Central memory CD8-positive, alpha-beta T cell (primary cell): ENCODE measurements at regions not wholly inside any gene's neighbourhood (a gene's known extent, or its start where the extent isn't known, plus 50 kb on each side); places are given as distances from the start of the nearest gene placed in this dataset.

ENCODE experiments used
- ATAC-seq: fragments of 150-1000 bp; cut with Tn5 transposase; replicated peaks from 2 replicates; pipeline ENCODE4 v1.10.0; 2022; ENCODE audit warnings: mild to moderate bottlenecking, moderate FRiP score, moderate number of reproducible peaks; ENCODE audit not compliant: poor library complexity, severe bottlenecking; ENCODE audit errors: extremely low read depth
- DNase-seq, 2 donors: peaks; one replicate each; pipeline ENCODE4 v3.0.0; 2021; ENCODE audit warnings: low spot score in 2 of 2
- H3K27ac Mint-ChIP-seq: one replicate; pipeline ENCODE4 v1.8.0; 2022; ENCODE audit warnings: low read depth, mild to moderate bottlenecking, moderate library complexity, mixed read lengths
- H3K27me3 Mint-ChIP-seq: one replicate; pipeline ENCODE4 v1.8.0; 2022; ENCODE audit warnings: mixed read lengths
- H3K36me3 Mint-ChIP-seq: one replicate; pipeline ENCODE4 v1.8.0; 2022; ENCODE audit warnings: mild to moderate bottlenecking, moderate library complexity, mixed read lengths; ENCODE audit not compliant: insufficient read depth
- H3K4me1 Mint-ChIP-seq: one replicate; pipeline ENCODE4 v1.8.0; 2022; ENCODE audit warnings: mixed read lengths
- H3K4me3 Mint-ChIP-seq: one replicate; pipeline ENCODE4 v1.8.0; 2022; ENCODE audit warnings: mild to moderate bottlenecking, moderate library complexity, mixed read lengths
- H3K9me3 Mint-ChIP-seq: one replicate; pipeline ENCODE4 v1.8.0; 2022; ENCODE audit warnings: mixed read lengths

- Mint-ChIP-seq H3K9me3 (no peaks in the 10 kb centered on the region), H3K4me1 (no peaks in the 10 kb centered on the region), H3K36me3 (peaks cover 18% of the 10 kb centered on the region), H3K27me3 (no peaks in the 10 kb centered on the region), H3K4me3 (no peak overlapping the region), H3K27ac (no peak overlapping the region)
- ATAC-seq (no peak), DNase-seq (no peak)
These were observed 96.9 kb downstream of the SYNE3 start for GRCh38 chr14:95419569-95419968.

- ATAC-seq (no peak), DNase-seq (no peak)
- no peak overlapping the region for H3K4me3 Mint-ChIP-seq
- no peaks in the 10 kb centered on the region for H3K9me3 Mint-ChIP-seq
- H3K27me3 Mint-ChIP-seq, result no peaks in the 10 kb centered on the region
- no peaks in the 10 kb centered on the region for H3K4me1 Mint-ChIP-seq
- peaks cover 18% of the 10 kb centered on the region for H3K36me3 Mint-ChIP-seq
- H3K27ac Mint-ChIP-seq, result no peak overlapping the region
These were observed 97.6 kb downstream of the SYNE3 start for GRCh38 chr14:95418858-95419257.

GRCh38 chr14:95417492-95417891 lies 97.8 kb upstream of the CLMN start:
- no peak overlapping the region for H3K4me3 Mint-ChIP-seq
- ATAC-seq, result no peak
- peak overlapping the region; percentile 71 for H3K27ac Mint-ChIP-seq
- peaks cover 16% of the 10 kb centered on the region for H3K36me3 Mint-ChIP-seq
- H3K4me1 Mint-ChIP-seq, result no peaks in the 10 kb centered on the region
- no peak for DNase-seq
- no peaks in the 10 kb centered on the region for H3K27me3 Mint-ChIP-seq
- H3K9me3 Mint-ChIP-seq, result no peaks in the 10 kb centered on the region

GRCh38 chr14:95415993-95416392 lies 96.3 kb upstream of the CLMN start:
- no peak for ATAC-seq
- no peak for DNase-seq
- Mint-ChIP-seq H3K27me3 (no peaks in the 10 kb centered on the region), H3K4me1 (no peaks in the 10 kb centered on the region), H3K27ac (no peak overlapping the region), H3K4me3 (no peak overlapping the region), H3K9me3 (no peaks in the 10 kb centered on the region), H3K36me3 (peaks cover 15% of the 10 kb centered on the region)

GRCh38 chr14:95413289-95414215 lies 93.8 kb upstream of the CLMN start:
- Mint-ChIP-seq H3K36me3 (peaks cover 14% of the 10 kb centered on the region), H3K27me3 (no peaks in the 10 kb centered on the region), H3K27ac (no peak overlapping the region), H3K4me1 (no peaks in the 10 kb centered on the region), H3K9me3 (no peaks in the 10 kb centered on the region), H3K4me3 (no peak overlapping the region)
- no peak for ATAC-seq
- no peak for DNase-seq

GRCh38 chr14:95410838-95411237 lies 91.1 kb upstream of the CLMN start:
- H3K9me3 Mint-ChIP-seq, result no peaks in the 10 kb centered on the region
- ATAC-seq, result no peak
- peaks cover 4% of the 10 kb centered on the region for H3K36me3 Mint-ChIP-seq
- no peaks in the 10 kb centered on the region for H3K27me3 Mint-ChIP-seq
- no peaks in the 10 kb centered on the region for H3K4me1 Mint-ChIP-seq
- H3K27ac Mint-ChIP-seq, result no peak overlapping the region
- H3K4me3 Mint-ChIP-seq, result no peak overlapping the region
- no peak for DNase-seq

- H3K36me3 Mint-ChIP-seq, result peaks cover 2% of the 10 kb centered on the region
- no peaks in the 10 kb centered on the region for H3K4me1 Mint-ChIP-seq
- DNase-seq, result no peak
- no peak overlapping the region for H3K4me3 Mint-ChIP-seq
- no peaks in the 10 kb centered on the region for H3K27me3 Mint-ChIP-seq
- no peak for ATAC-seq
- H3K27ac Mint-ChIP-seq, result no peak overlapping the region
- no peaks in the 10 kb centered on the region for H3K9me3 Mint-ChIP-seq
These were observed 90.0 kb upstream of the CLMN start for GRCh38 chr14:95409477-95410272.

- H3K36me3 Mint-ChIP-seq, result peaks cover 2% of the 10 kb centered on the region
- no peak for ATAC-seq
- H3K4me1 Mint-ChIP-seq, result no peaks in the 10 kb centered on the region
- no peaks in the 10 kb centered on the region for H3K9me3 Mint-ChIP-seq
- H3K27me3 Mint-ChIP-seq, result no peaks in the 10 kb centered on the region
- no peak overlapping the region for H3K4me3 Mint-ChIP-seq
- no peak for DNase-seq
- no peak overlapping the region for H3K27ac Mint-ChIP-seq
These were observed 89.2 kb upstream of the CLMN start for GRCh38 chr14:95408731-95409476.

GRCh38 chr14:95407354-95407753 lies 87.6 kb upstream of the CLMN start:
- H3K4me1 Mint-ChIP-seq, result no peaks in the 10 kb centered on the region
- ATAC-seq (no peak), DNase-seq (no peak)
- no peaks in the 10 kb centered on the region for H3K27me3 Mint-ChIP-seq
- no peak overlapping the region for H3K27ac Mint-ChIP-seq
- no peak overlapping the region for H3K4me3 Mint-ChIP-seq
- no peaks in the 10 kb centered on the region for H3K9me3 Mint-ChIP-seq
- peaks cover 2% of the 10 kb centered on the region for H3K36me3 Mint-ChIP-seq

- no peak for ATAC-seq
- Mint-ChIP-seq H3K4me1 (no peaks in the 10 kb centered on the region), H3K4me3 (no peak overlapping the region), H3K27me3 (no peaks in the 10 kb centered on the region), H3K27ac (no peak overlapping the region), H3K36me3 (peaks cover 2% of the 10 kb centered on the region), H3K9me3 (no peaks in the 10 kb centered on the region)
- DNase-seq, result no peak
These were observed 87.1 kb upstream of the CLMN start for GRCh38 chr14:95406756-95407277.

GRCh38 chr14:95404583-95404982 lies 84.9 kb upstream of the CLMN start:
- no peaks in the 10 kb centered on the region for H3K4me1 Mint-ChIP-seq
- H3K36me3 Mint-ChIP-seq, result peaks cover 3% of the 10 kb centered on the region
- ATAC-seq (no peak), DNase-seq (no peak)
- H3K9me3 Mint-ChIP-seq, result no peaks in the 10 kb centered on the region
- no peaks in the 10 kb centered on the region for H3K27me3 Mint-ChIP-seq
- H3K27ac Mint-ChIP-seq, result no peak overlapping the region
- H3K4me3 Mint-ChIP-seq, result no peak overlapping the region

- H3K27ac Mint-ChIP-seq, result no peak overlapping the region
- no peaks in the 10 kb centered on the region for H3K9me3 Mint-ChIP-seq
- H3K36me3 Mint-ChIP-seq, result peaks cover 3% of the 10 kb centered on the region
- H3K4me3 Mint-ChIP-seq, result no peak overlapping the region
- no peaks in the 10 kb centered on the region for H3K4me1 Mint-ChIP-seq
- DNase-seq (no peak), ATAC-seq (no peak)
- H3K27me3 Mint-ChIP-seq, result no peaks in the 10 kb centered on the region
These were observed 82.9 kb upstream of the CLMN start for GRCh38 chr14:95402578-95402977.
